NB4 (cell line): ENCODE measurements at regions not wholly inside any gene's neighbourhood (a gene's known extent, or its start where the extent isn't known, plus 50 kb on each side); places are given as distances from the start of the nearest gene placed in this dataset.

ENCODE experiments used
- CTCF ChIP-seq: IDR thresholded peaks from one replicate; pipeline ENCODE4 v1.5.1; 2012; ENCODE audit warnings: low read depth, low read length
- MAX ChIP-seq: IDR thresholded peaks from 2 replicates; pipeline ENCODE4 v1.6.1; 2011; ENCODE audit warnings: low read depth, low read length
- MYC ChIP-seq: IDR thresholded peaks from 2 replicates; pipeline ENCODE4 v1.6.1; 2011; ENCODE audit warnings: low read depth, low read length
- POLR2A ChIP-seq: IDR thresholded peaks from 2 replicates; pipeline ENCODE4 v1.6.1; 2011; ENCODE audit warnings: mild to moderate bottlenecking; ENCODE audit not compliant: insufficient read length; ENCODE audit errors: extremely low read depth

GRCh38 chr12:87870061-87870460, 159.1 kb downstream of the C12orf50 start:
- TF ChIP-seq MAX: no peak
- no peak for TF ChIP-seq CTCF
- TF ChIP-seq POLR2A: no peak
- no peak for TF ChIP-seq MYC
